DND-41 (cell line): ENCODE measurements at regions not wholly inside any gene's neighbourhood (a gene's known extent, or its start where the extent isn't known, plus 50 kb on each side); places are given as distances from the start of the nearest gene placed in this dataset.
"Not testable (repeated sequence)": the region's sequence is repeated elsewhere in the genome, so short reads cannot be mapped to it uniquely, and the experiment has no call there.

Experiments
- ATAC-seq: fragments of 200-7000 bp; cut with Tn5 transposase; 3 replicates; pipeline ENCODE4 v1.9.1; 2021; ENCODE audit warnings: low read depth; ENCODE audit not compliant: insufficient read depth
- DNase-seq: peaks from one replicate; pipeline ENCODE4 v3.0.0-alpha.2; 2020
- H2AFZ ChIP-seq: 2 replicates; pipeline ENCODE4 v1.6.0; 2012; ENCODE audit warnings: low read depth, low read length
- H3K27ac ChIP-seq: 2 replicates; pipeline ENCODE4 v1.5.1; 2012; ENCODE audit warnings: low read length, inconsistent platforms
- H3K27me3 ChIP-seq: fragments of 200-600 bp; sonication (generic); 2 replicates; pipeline ENCODE4 v1.6.0; 2012; ENCODE audit warnings: low read length, mild to moderate bottlenecking, inconsistent platforms; ENCODE audit not compliant: insufficient read depth, poor library complexity
- H3K36me3 ChIP-seq: 2 replicates; pipeline ENCODE4 v1.5.1; 2012; ENCODE audit warnings: low read length, inconsistent platforms; ENCODE audit not compliant: insufficient read depth
- H3K4me1 ChIP-seq: 2 replicates; pipeline ENCODE4 v1.5.1; 2012; ENCODE audit warnings: mild to moderate bottlenecking, low read length; ENCODE audit not compliant: insufficient read depth
- H3K4me2 ChIP-seq: 2 replicates; pipeline ENCODE4 v1.6.0; 2012; ENCODE audit warnings: mild to moderate bottlenecking, moderate library complexity, low read length, inconsistent platforms; ENCODE audit not compliant: insufficient read depth
- H3K4me3 ChIP-seq, 2 experiments: fragments of 200-600 bp in 1 of 2; shearing (Covaris generic) in 1 of 2; 2 replicates each; pipeline ENCODE4 v1.5.1; 2012 to 2016; ENCODE audit warnings: inconsistent platforms in 2 of 2, low read length in 2 of 2, mild to moderate bottlenecking in 2 of 2, low read depth in 1 of 2, moderate library complexity in 1 of 2
- H3K79me2 ChIP-seq: 2 replicates; pipeline ENCODE4 v1.6.0; 2012; ENCODE audit warnings: low read length, inconsistent platforms; ENCODE audit not compliant: insufficient read depth
- H3K9ac ChIP-seq: 2 replicates; pipeline ENCODE4 v1.6.0; 2012; ENCODE audit warnings: low read depth, mild to moderate bottlenecking, inconsistent platforms, low read length, moderate library complexity
- H3K9me3 ChIP-seq: 2 replicates; pipeline ENCODE4 v1.5.1; 2012; ENCODE audit warnings: low read length, moderate library complexity, mild to moderate bottlenecking, inconsistent platforms; ENCODE audit not compliant: insufficient read depth, severe bottlenecking
- H4K20me1 ChIP-seq: 2 replicates; pipeline ENCODE4 v1.6.0; 2012; ENCODE audit warnings: low read length; ENCODE audit not compliant: insufficient read depth

DNA sequence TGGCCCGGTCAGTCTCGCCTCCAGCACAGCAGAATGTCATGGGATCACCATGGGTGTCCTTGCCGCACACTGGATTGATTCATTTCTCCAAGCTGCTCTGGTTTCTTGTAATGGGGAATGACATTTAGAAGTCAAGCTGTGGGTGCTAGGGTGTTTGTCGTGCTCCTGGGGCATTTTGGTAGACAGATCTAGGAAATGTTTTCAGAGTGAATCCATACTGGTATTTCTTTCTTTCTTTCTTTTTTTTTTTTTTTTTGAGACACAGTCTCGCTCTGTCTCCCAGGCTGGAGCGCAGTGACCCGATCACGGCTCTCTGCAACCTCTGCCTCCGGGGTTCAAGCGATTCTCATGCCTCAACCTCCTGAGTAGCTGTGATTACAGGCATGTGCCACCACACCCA, 100.0 kb upstream of the PZP start:
- not testable (repeated sequence) for ATAC-seq, H4K20me1 ChIP-seq, H2AFZ ChIP-seq, H3K4me2 ChIP-seq, H3K9me3 ChIP-seq, H3K4me1 ChIP-seq, H3K4me3 ChIP-seq, DNase-seq, H3K27ac ChIP-seq, H3K27me3 ChIP-seq, H3K79me2 ChIP-seq, H3K9ac ChIP-seq
- peaks cover 32% of the 10 kb centered on the region for H3K36me3 ChIP-seq

DNA sequence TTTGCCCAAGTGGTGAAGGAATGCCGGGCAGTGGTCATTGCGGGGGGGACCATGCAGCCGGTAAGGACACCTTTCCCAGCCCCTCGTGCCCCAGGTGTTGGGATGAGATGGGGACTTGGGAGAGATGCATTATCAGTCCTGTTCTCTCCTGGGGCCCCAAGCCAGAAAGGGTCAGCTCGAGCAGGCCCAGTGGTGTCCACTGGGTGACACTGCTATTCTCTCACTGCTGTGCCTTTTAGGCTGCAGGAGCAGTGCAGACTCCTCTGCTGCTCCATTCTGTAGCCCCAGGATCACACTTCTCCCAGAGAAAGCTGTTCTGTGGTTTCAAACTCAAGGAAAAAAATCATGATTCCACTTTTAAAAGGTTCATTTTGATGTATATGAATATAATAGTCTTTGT, 99.1 kb upstream of the PZP start:
- H3K4me1 ChIP-seq, H3K9ac ChIP-seq, H3K9me3 ChIP-seq, H3K79me2 ChIP-seq, H3K4me3 ChIP-seq, ATAC-seq, H3K27ac ChIP-seq, H2AFZ ChIP-seq, H3K27me3 ChIP-seq, H4K20me1 ChIP-seq, DNase-seq, H3K4me2 ChIP-seq: not testable (repeated sequence)
- H3K36me3 ChIP-seq = peaks cover 29% of the 10 kb centered on the region

DNA sequence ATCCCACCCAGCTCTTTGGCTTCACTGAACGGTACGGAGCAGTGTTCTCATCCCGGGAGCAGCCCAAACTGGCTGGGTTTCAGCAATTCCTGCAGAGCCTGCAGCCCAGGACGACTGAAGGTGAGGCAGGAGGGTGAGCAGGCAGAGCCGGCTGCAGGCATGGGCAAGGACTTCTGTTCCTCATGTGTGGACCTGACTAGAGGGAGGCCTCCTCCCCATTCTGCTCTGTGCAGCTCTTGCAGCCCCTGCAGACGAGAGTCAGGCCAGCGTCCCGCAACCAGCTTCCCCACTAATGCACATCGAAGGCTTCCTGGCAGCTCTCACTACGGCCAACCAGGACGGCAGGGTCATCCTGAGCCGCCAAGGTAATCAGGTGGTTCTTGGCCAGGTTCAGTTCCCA, 97.8 kb upstream of the PZP start:
- H3K4me1 ChIP-seq, H4K20me1 ChIP-seq, H3K4me2 ChIP-seq, H3K9ac ChIP-seq, ATAC-seq, H3K27me3 ChIP-seq, H3K79me2 ChIP-seq, H2AFZ ChIP-seq, H3K27ac ChIP-seq, DNase-seq, H3K9me3 ChIP-seq, H3K4me3 ChIP-seq: not testable (repeated sequence)
- peaks cover 19% of the 10 kb centered on the region; the same call in 1 of the 2 replicates for H3K36me3 ChIP-seq

DNA sequence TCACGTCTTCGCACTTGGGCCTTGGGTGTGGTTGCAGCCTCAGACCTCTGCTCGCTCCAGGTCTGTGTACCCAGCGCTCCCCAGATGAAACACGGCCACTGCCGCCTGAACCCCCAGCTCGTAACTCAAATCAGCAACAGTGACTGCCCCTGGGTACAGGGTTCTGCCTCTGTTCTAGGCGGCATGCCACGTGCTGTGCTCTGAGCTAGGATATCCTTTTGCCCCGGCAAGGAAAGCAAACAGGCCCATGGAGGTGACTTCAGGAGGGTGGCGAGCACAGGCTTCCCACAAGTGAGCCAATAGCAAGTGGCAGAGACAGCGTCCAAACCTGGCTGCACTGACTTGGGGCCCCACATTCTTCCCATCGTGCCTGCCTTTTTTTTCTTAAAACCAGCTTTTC, 96.3 kb upstream of the PZP start:
- not testable (repeated sequence) for H3K9me3 ChIP-seq, H3K9ac ChIP-seq, H4K20me1 ChIP-seq, H3K4me3 ChIP-seq, H3K79me2 ChIP-seq, H3K4me2 ChIP-seq, ATAC-seq, H2AFZ ChIP-seq, H3K27me3 ChIP-seq, H3K27ac ChIP-seq, H3K4me1 ChIP-seq, DNase-seq
- peaks cover 14% of the 10 kb centered on the region; the same call in 1 of the 2 replicates for H3K36me3 ChIP-seq

DNA sequence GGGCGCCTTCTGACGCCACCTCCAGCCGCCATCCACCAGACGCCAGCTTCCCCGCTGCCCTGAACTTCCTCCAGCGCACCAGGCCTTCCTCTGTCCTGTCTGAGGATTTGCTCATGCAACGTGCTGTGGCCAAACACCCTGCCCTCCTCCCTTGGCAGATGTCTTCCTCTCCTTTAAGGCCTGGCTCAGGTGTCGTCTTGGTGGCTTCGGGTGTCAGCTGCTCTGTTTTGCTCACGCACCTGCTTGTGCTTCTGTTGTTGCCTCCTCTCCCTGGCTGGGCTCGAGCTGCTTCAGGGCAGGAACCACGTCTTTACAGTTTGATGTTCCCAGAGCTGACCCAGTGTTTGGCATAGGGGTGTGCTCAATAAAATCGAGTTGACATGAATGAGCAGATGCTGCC, 87.7 kb upstream of the PZP start:
- H3K4me2 ChIP-seq, H3K9me3 ChIP-seq, H2AFZ ChIP-seq, H3K79me2 ChIP-seq, H3K27ac ChIP-seq, DNase-seq, H3K4me1 ChIP-seq, H3K4me3 ChIP-seq, H4K20me1 ChIP-seq, ATAC-seq, H3K9ac ChIP-seq, H3K27me3 ChIP-seq: not testable (repeated sequence)
- peaks cover 11% of the 10 kb centered on the region for H3K36me3 ChIP-seq

DNA sequence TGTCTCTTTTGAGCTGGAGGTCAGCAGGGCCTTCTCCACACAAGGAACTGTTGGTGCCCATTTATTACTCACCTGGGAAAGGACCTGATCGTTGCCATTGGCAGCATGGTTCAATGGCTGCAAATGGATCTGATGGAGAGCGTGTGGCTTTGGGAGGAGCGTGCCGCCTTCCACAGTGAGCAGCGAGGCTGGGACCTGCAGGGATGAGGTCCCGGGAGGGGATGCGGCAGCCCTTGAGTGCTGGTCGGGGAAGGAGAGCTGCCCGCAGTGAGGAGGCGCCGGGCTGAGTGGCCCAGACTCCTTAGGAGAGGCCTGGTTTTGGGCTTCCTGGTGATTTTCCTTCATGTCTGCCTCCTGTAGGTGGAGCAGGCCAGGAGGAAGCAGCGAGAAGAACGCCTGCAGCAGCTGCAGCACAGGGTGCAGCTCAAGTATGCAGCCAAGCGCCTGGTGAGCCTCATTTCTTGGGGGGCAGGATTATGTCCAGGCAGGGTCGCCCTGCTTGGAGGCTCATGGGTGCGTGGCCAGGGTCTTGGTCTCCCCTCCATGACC, 86.0 kb upstream of the PZP start:
- H3K4me1 ChIP-seq, H3K9me3 ChIP-seq, H2AFZ ChIP-seq, H3K79me2 ChIP-seq, ATAC-seq, H3K4me3 ChIP-seq, H4K20me1 ChIP-seq, H3K9ac ChIP-seq, H3K27me3 ChIP-seq, H3K27ac ChIP-seq, DNase-seq, H3K4me2 ChIP-seq: not testable (repeated sequence)
- peaks cover 11% of the 10 kb centered on the region for H3K36me3 ChIP-seq

DNA sequence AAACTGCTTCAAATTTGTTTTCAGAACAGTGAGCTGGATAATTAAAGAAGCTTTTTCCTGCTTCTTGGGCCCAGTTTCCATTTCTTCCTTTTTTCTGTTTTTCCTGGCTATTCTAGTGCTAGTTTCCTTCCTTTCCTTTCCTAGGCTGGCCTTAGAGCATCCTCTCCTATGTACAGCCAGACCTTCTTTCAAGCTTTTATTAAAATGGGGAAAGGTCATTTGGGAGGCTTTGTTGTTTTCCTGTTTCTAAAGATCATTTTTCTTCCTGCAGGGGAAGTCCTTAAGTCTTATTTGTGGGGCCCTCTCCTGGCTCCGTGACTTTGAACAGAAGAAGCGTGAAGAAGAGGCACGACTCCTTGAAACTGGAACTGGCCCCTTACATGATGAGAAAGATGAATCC, 85.2 kb upstream of the PZP start:
- H3K27me3 ChIP-seq, H3K79me2 ChIP-seq, H3K4me1 ChIP-seq, H4K20me1 ChIP-seq, H3K4me3 ChIP-seq, H2AFZ ChIP-seq, H3K9me3 ChIP-seq, H3K4me2 ChIP-seq, DNase-seq, H3K36me3 ChIP-seq, H3K27ac ChIP-seq, ATAC-seq, H3K9ac ChIP-seq: not testable (repeated sequence)

DNA sequence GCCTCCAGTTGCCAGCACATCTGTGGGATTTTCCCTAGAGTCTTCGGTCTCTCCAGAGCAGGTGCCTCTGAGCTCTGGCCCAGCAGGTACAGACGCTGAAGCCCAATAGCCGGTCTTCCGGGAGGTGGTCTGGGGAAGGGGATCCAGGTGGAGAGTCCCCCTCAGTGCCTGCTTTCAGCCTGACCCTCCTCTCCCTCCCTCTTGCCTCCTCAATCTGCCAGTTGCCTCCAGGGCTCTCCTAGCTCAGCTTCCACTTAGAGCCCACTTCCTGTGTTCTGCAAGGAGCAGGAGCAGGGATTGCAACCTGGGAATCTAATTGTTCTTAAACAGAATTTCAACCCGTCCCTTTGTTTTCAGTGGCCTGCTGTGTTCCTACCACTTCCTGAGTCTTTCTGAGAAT, 81.8 kb upstream of the PZP start:
- not testable (repeated sequence) for H3K4me3 ChIP-seq
- ATAC-seq = peak; percentile 49; the same call in 1 of the 3 replicates

More for the DNA sequence above, 81.8 kb upstream of the PZP start:
- H3K27me3 ChIP-seq, H3K4me2 ChIP-seq, H3K36me3 ChIP-seq, DNase-seq, H3K4me1 ChIP-seq, H3K27ac ChIP-seq, H3K9ac ChIP-seq, H4K20me1 ChIP-seq, H3K79me2 ChIP-seq, H2AFZ ChIP-seq, H3K9me3 ChIP-seq: not testable (repeated sequence)
